Aorta (tissue), 5 donors: ENCODE measurements at regions not wholly inside any gene's neighbourhood (a gene's known extent, or its start where the extent isn't known, plus 50 kb on each side); places are given as distances from the start of the nearest gene placed in this dataset.

Source experiments
- ATAC-seq: fragments of 200-7000 bp; cut with Tn5 transposase; one replicate; pipeline ENCODE4 v1.9.1; 2022; ENCODE audit warnings: moderate library complexity; ENCODE audit not compliant: low FRiP score
- DNase-seq, 2 donors: peaks; one replicate each; pipeline ENCODE4 v3.0.0-alpha.2; 2020
- H3K27ac ChIP-seq, 2 donors: one replicate each; pipeline ENCODE4 v1.5.1; 2013; ENCODE audit warnings: low read length in 2 of 2, mild to moderate bottlenecking in 2 of 2, moderate library complexity in 2 of 2, control low read depth in 1 of 2, inconsistent platforms in 1 of 2, low read depth in 1 of 2
- H3K27me3 ChIP-seq, 2 donors: one replicate each; pipeline ENCODE4 v1.6.1; 2013; ENCODE audit warnings: control low read depth in 1 of 2, low read length in 1 of 2, mild to moderate bottlenecking in 1 of 2, moderate library complexity in 1 of 2; ENCODE audit not compliant: insufficient read depth in 2 of 2, control insufficient read depth in 1 of 2
- H3K36me3 ChIP-seq, 2 donors: one replicate each; pipeline ENCODE4 v1.6.1; 2013; ENCODE audit warnings: control low read depth in 1 of 2, low read length in 1 of 2, mild to moderate bottlenecking in 1 of 2; ENCODE audit not compliant: insufficient read depth in 2 of 2, control insufficient read depth in 1 of 2
- H3K4me1 ChIP-seq, 2 donors: one replicate each; pipeline ENCODE4 v1.6.1; 2013; ENCODE audit warnings: low read length in 2 of 2, control low read depth in 1 of 2, mild to moderate bottlenecking in 1 of 2, moderate library complexity in 1 of 2; ENCODE audit not compliant: insufficient read depth in 2 of 2, control insufficient read depth in 1 of 2
- H3K4me3 ChIP-seq, 2 donors: one replicate each; pipeline ENCODE4 v1.5.1; 2013; ENCODE audit warnings: low read length in 2 of 2, control low read depth in 1 of 2, mild to moderate bottlenecking in 1 of 2
- H3K9me3 ChIP-seq: one replicate; pipeline ENCODE4 v1.6.1; 2013; ENCODE audit warnings: mild to moderate bottlenecking, low read length; ENCODE audit not compliant: control insufficient read depth
- WGBS, 2 donors: extraction: QIAGEN DNeasy Blood & Tissue Kit; methylation state at CpG; one replicate each; pipeline ENCODE4 v1.1.7; 2013; 5-methylcytosine and 5-hydroxymethylcytosine counted together
- intact Hi-C, 2 donors: fragments of 100-400 bp; cut with DNase I; formaldehyde crosslinking; loops; one replicate each; pipeline versions ENCODE4 v1.14.2 to v1.15.0; 2022
- donor health status: healthy with polysubstance abuse.
- donor health status: Bipolar disorder and iron deficiency.
- donor health status: DM: no; HTN: no; CAD: no.
- donor health status: DM: no; HTN: no; CAD: no.
- donor health status: DM: yes; HTN: yes; CAD: no.

GRCh38 chr10:3668276-3668965 is 116.6 kb downstream of the KLF6 start:
- Histone ChIP-seq H3K36me3 (no peaks in the 10 kb centered on the region), H3K4me1 (no peaks in the 10 kb centered on the region), H3K27ac (no peak overlapping the region), H3K9me3 (no peaks in the 10 kb centered on the region), H3K4me3 (no peak overlapping the region), H3K27me3 (no peaks in the 10 kb centered on the region)
- no peak for ATAC-seq
- DNase-seq: no peak
- intact Hi-C loops: no loop called here
- WGBS, 2 donors: 72 to 76% methylated on average over 21 of the region's 21 CpGs

GRCh38 chr10:3666525-3667302 is 118.3 kb downstream of the KLF6 start:
- DNase-seq: peak in 1 of 2 donors; percentile 70
- no peaks in the 10 kb centered on the region for H3K36me3 ChIP-seq
- no peak for ATAC-seq
- intact Hi-C loops: no loop called here
- whole genome bisulfite sequencing, 2 donors: 88 to 92% methylated on average over 14 of the region's 14 CpGs
- no peak overlapping the region for H3K27ac ChIP-seq
- H3K4me1 ChIP-seq: no peaks in the 10 kb centered on the region
- no peaks in the 10 kb centered on the region for H3K9me3 ChIP-seq
- no peak overlapping the region for H3K4me3 ChIP-seq
- H3K27me3 ChIP-seq: no peaks in the 10 kb centered on the region

- H3K27me3 ChIP-seq: no peaks in the 10 kb centered on the region
- intact Hi-C loops: no loop called here
- no peaks in the 10 kb centered on the region for H3K4me1 ChIP-seq
- no peaks in the 10 kb centered on the region for H3K9me3 ChIP-seq
- no peak overlapping the region for H3K4me3 ChIP-seq
- H3K36me3 ChIP-seq: no peaks in the 10 kb centered on the region
- 87 to 93% methylated on average over 15 of the region's 15 CpGs for WGBS, 2 donors
- no peak for ATAC-seq
- no peak for DNase-seq
- H3K27ac ChIP-seq: no peak overlapping the region
Observed at GRCh38 chr10:3665316-3665908, 119.6 kb downstream of the KLF6 start.

GRCh38 chr10:3662775-3663174 is 122.2 kb downstream of the KLF6 start:
- Histone ChIP-seq H3K27ac (no peak overlapping the region), H3K4me3 (no peak overlapping the region), H3K36me3 (no peaks in the 10 kb centered on the region), H3K4me1 (no peaks in the 10 kb centered on the region), H3K9me3 (no peaks in the 10 kb centered on the region), H3K27me3 (no peaks in the 10 kb centered on the region)
- intact Hi-C loops: no loop called here
- ATAC-seq (no peak), DNase-seq (no peak)
- 96 to 98% methylated on average over 2 of the region's 2 CpGs for WGBS, 2 donors

DNA sequence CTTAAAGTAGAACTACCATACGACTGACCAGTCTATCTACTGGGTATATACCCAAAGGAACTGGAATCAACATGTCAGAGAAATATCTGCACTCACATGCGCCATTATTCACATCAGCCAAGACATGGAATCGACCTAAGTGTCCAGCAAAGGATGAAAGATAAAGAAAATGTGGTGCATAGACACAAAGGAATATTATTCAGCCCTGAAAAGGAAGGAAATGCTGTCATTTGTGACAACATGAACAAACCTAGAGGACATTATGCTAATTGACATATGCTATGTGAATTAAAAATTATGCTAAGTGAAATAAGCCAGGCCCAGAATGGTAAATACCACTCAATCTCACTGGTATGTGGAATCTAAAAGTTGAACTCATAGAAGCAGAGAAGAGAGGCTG is 123.7 kb downstream of the KLF6 start:
- no peaks in the 10 kb centered on the region for H3K4me1 ChIP-seq
- no peaks in the 10 kb centered on the region for H3K9me3 ChIP-seq
- H3K27ac ChIP-seq: no peak overlapping the region
- intact Hi-C loops: no loop called here
- no peak overlapping the region for H3K4me3 ChIP-seq
- ATAC-seq: no peak
- H3K27me3 ChIP-seq: no peaks in the 10 kb centered on the region
- no peak for DNase-seq
- H3K36me3 ChIP-seq: no peaks in the 10 kb centered on the region
- 91 to 97% methylated on average over 3 of the region's 3 CpGs for WGBS, 2 donors

GRCh38 chr10:3660753-3661152 is 124.3 kb downstream of the KLF6 start:
- H3K36me3 ChIP-seq: no peaks in the 10 kb centered on the region
- H3K9me3 ChIP-seq: no peaks in the 10 kb centered on the region
- ATAC-seq (no peak), DNase-seq (no peak)
- no peak overlapping the region for H3K27ac ChIP-seq
- WGBS, 2 donors: 81 to 100% methylated on average over 6 to 7 of the region's 7 CpGs
- H3K4me1 ChIP-seq: no peaks in the 10 kb centered on the region
- no peak overlapping the region for H3K4me3 ChIP-seq
- intact Hi-C loops: no loop called here
- H3K27me3 ChIP-seq: no peaks in the 10 kb centered on the region

DNA sequence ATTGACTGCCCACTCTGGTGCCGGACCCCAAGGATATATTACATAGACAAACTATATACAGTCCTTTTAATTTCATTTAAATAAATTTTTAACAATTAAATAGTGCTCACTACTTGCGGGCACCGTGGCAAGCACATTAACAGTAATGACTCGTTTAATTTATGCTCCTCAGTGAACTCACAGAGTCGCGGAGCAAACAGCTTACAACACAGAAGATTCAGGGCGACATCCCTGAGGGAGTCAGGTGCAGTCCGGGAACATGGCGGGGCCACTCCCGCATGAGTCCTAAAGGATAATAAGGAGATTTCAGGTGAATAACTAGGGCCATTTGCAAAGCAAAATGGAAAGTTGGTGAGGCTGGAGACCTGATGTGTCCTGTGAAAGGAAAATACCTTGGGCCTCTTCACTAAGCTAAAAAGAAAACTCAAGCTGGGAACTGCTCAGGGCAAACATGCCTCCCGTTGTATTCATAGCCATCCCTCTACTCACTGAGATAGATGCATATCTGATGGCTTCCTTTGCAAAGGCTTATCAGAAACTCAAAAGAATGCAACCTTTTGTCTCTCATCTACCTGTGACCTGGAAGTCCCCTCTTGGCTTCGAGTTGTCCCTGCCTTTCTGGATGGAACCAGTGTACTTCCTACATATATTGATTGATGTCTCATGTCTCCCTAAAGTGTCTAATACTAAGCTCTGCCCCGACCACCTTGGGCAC is 125.6 kb downstream of the KLF6 start:
- Histone ChIP-seq H3K27ac (no peak overlapping the region), H3K36me3 (no peaks in the 10 kb centered on the region), H3K4me1 (no peaks in the 10 kb centered on the region), H3K4me3 (no peak overlapping the region), H3K27me3 (no peaks in the 10 kb centered on the region), H3K9me3 (no peaks in the 10 kb centered on the region)
- no peak for DNase-seq
- no peak for ATAC-seq
- WGBS, 2 donors: 91% methylated on average over 13 of the region's 13 CpGs
- intact Hi-C loops: no loop called here

DNA sequence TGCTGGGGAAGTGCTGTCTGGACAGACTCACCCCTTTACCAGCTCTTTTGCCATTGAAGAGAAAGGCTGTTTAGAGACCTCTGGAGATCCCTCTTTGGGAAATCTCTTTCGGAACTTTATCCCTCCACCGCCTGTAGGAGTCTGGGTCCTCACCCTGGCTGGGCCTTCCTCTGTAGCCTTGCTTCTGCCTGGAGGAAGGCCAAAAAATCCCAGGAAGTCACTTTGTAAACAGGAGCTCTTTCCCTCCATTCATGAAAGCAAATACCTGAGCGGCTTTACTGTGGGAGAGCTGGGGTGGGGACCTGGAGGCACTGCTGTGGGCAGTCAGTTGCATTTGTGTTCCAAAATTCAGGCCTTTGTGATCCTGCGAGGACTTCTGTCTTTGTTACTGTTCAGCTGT is 126.2 kb downstream of the KLF6 start:
- intact Hi-C loops: no loop called here
- Histone ChIP-seq H3K4me1 (no peaks in the 10 kb centered on the region), H3K27ac (no peak overlapping the region), H3K4me3 (no peak overlapping the region), H3K27me3 (no peaks in the 10 kb centered on the region), H3K9me3 (no peaks in the 10 kb centered on the region), H3K36me3 (no peaks in the 10 kb centered on the region)
- ATAC-seq (no peak), DNase-seq (no peak)
- 60 to 68% methylated on average over 4 of the region's 4 CpGs for WGBS, 2 donors
